ENCODE measurements at regions not wholly inside any gene's neighbourhood (a gene's known extent, or its start where the extent isn't known, plus 50 kb on each side); places are given as distances from the start of the nearest gene placed in this dataset.

GRCh38 chrX:51437521-51437920, 58.9 kb downstream of the NUDT11 start:
- Histone ChIP-seq H2BK5ac (ENCODE audit: low read length) (no peak overlapping the region), H4K8ac (ENCODE audit: low read depth, low read length) (no peak overlapping the region), H3K4me3 (ENCODE audit: low read length) (no peak overlapping the region), H3K79me2 (ENCODE audit: control insufficient read depth, insufficient read depth, low read length) (no peaks in the 10 kb centered on the region), H4K5ac (ENCODE audit: low read length) (no peak overlapping the region), H3K27ac (ENCODE audit: low read depth, low read length) (no peak overlapping the region), H3K18ac (ENCODE audit: low read length) (no peak overlapping the region), H2BK120ac (ENCODE audit: low read depth, low read length) (no peak overlapping the region), H3K27me3 (ENCODE audit: insufficient read depth, low read length, poor library complexity) (no peaks in the 10 kb centered on the region), H3K9ac (ENCODE audit: low read length) (no peak overlapping the region), H3K4ac (ENCODE audit: low read depth, low read length) (no peak overlapping the region), H2AK5ac (ENCODE audit: low read length) (no peak overlapping the region), H3K23ac (ENCODE audit: low read length) (no peak overlapping the region), H3K79me1 (ENCODE audit: low read length) (no peaks in the 10 kb centered on the region), H3K4me1 (ENCODE audit: control insufficient read depth, low read depth, low read length) (peaks cover 7% of the 10 kb centered on the region), H3K4me2 (ENCODE audit: low read length) (no peak overlapping the region), H3K56ac (ENCODE audit: low read length) (no peak overlapping the region), H2BK15ac (replicated peaks; ENCODE audit: low read depth) (no peak overlapping the region), H3K36me3 (ENCODE audit: control insufficient read depth, insufficient read depth, low read length) (no peaks in the 10 kb centered on the region)
- no CpG with 5 or more reads among the region's 1 CpG for WGBS (ENCODE audit: extremely low coverage, insufficient coverage, low lambda C conversion rate)
- DNase-seq: no peak

- H3K56ac ChIP-seq (ENCODE audit: low read length): no peak overlapping the region
- no peak overlapping the region for H3K23ac ChIP-seq (ENCODE audit: low read length)
- no peak overlapping the region for H3K9ac ChIP-seq (ENCODE audit: low read length)
- no peak overlapping the region for H2BK15ac ChIP-seq (replicated peaks; ENCODE audit: low read depth)
- no peaks in the 10 kb centered on the region for H3K79me2 ChIP-seq (ENCODE audit: control insufficient read depth, insufficient read depth, low read length)
- H3K27me3 ChIP-seq (ENCODE audit: insufficient read depth, low read length, poor library complexity): no peaks in the 10 kb centered on the region
- no peak overlapping the region for H2BK120ac ChIP-seq (ENCODE audit: low read depth, low read length)
- peaks cover 2% of the 10 kb centered on the region for H3K4me1 ChIP-seq (ENCODE audit: control insufficient read depth, low read depth, low read length)
- H2AK5ac ChIP-seq (ENCODE audit: low read length): no peak overlapping the region
- no peak overlapping the region for H3K18ac ChIP-seq (ENCODE audit: low read length)
- no peak for DNase-seq
- no peak overlapping the region for H3K4ac ChIP-seq (ENCODE audit: low read depth, low read length)
- H4K8ac ChIP-seq (ENCODE audit: low read depth, low read length): no peak overlapping the region
- H3K4me3 ChIP-seq (ENCODE audit: low read length): no peak overlapping the region
- WGBS (ENCODE audit: extremely low coverage, insufficient coverage, low lambda C conversion rate): no CpG with 5 or more reads among the region's 1 CpG
- no peaks in the 10 kb centered on the region for H3K79me1 ChIP-seq (ENCODE audit: low read length)
- no peak overlapping the region for H3K27ac ChIP-seq (ENCODE audit: low read depth, low read length)
- no peak overlapping the region for H4K5ac ChIP-seq (ENCODE audit: low read length)
- no peak overlapping the region for H3K4me2 ChIP-seq (ENCODE audit: low read length)
- H2BK5ac ChIP-seq (ENCODE audit: low read length): no peak overlapping the region
- no peaks in the 10 kb centered on the region for H3K36me3 ChIP-seq (ENCODE audit: control insufficient read depth, insufficient read depth, low read length)
These were observed 61.3 kb downstream of the NUDT11 start for GRCh38 chrX:51435101-51435500.

- Histone ChIP-seq H3K79me1 (ENCODE audit: low read length) (no peaks in the 10 kb centered on the region), H3K36me3 (ENCODE audit: control insufficient read depth, insufficient read depth, low read length) (no peaks in the 10 kb centered on the region), H3K18ac (ENCODE audit: low read length) (no peak overlapping the region), H3K4ac (ENCODE audit: low read depth, low read length) (no peak overlapping the region), H2BK5ac (ENCODE audit: low read length) (no peak overlapping the region), H2BK15ac (replicated peaks; ENCODE audit: low read depth) (no peak overlapping the region), H3K4me1 (ENCODE audit: control insufficient read depth, low read depth, low read length) (no peaks in the 10 kb centered on the region), H3K27me3 (ENCODE audit: insufficient read depth, low read length, poor library complexity) (no peaks in the 10 kb centered on the region), H2AK5ac (ENCODE audit: low read length) (no peak overlapping the region), H3K23ac (ENCODE audit: low read length) (no peak overlapping the region), H4K8ac (ENCODE audit: low read depth, low read length) (no peak overlapping the region), H3K79me2 (ENCODE audit: control insufficient read depth, insufficient read depth, low read length) (no peaks in the 10 kb centered on the region), H3K4me3 (ENCODE audit: low read length) (no peak overlapping the region), H2BK120ac (ENCODE audit: low read depth, low read length) (no peak overlapping the region), H4K5ac (ENCODE audit: low read length) (no peak overlapping the region), H3K4me2 (ENCODE audit: low read length) (no peak overlapping the region), H3K27ac (ENCODE audit: low read depth, low read length) (no peak overlapping the region), H3K56ac (ENCODE audit: low read length) (no peak overlapping the region), H3K9ac (ENCODE audit: low read length) (no peak overlapping the region)
- no peak for DNase-seq
- WGBS (ENCODE audit: extremely low coverage, insufficient coverage, low lambda C conversion rate): no CpG with 5 or more reads among the region's 4 CpGs
These were observed 74.3 kb downstream of the NUDT11 start for GRCh38 chrX:51421972-51422597.

GRCh38 chrX:51420610-51421009, 75.8 kb downstream of the NUDT11 start:
- H3K4ac ChIP-seq (ENCODE audit: low read depth, low read length): no peak overlapping the region
- DNase-seq: peak; percentile 47
- no peak overlapping the region for H3K27ac ChIP-seq (ENCODE audit: low read depth, low read length)
- H3K4me1 ChIP-seq (ENCODE audit: control insufficient read depth, low read depth, low read length): no peaks in the 10 kb centered on the region
- H3K23ac ChIP-seq (ENCODE audit: low read length): no peak overlapping the region
- no peaks in the 10 kb centered on the region for H3K79me2 ChIP-seq (ENCODE audit: control insufficient read depth, insufficient read depth, low read length)
- no peak overlapping the region for H3K4me3 ChIP-seq (ENCODE audit: low read length)
- H4K5ac ChIP-seq (ENCODE audit: low read length): no peak overlapping the region
- no peak overlapping the region for H3K18ac ChIP-seq (ENCODE audit: low read length)
- no peak overlapping the region for H2BK120ac ChIP-seq (ENCODE audit: low read depth, low read length)
- H3K36me3 ChIP-seq (ENCODE audit: control insufficient read depth, insufficient read depth, low read length): no peaks in the 10 kb centered on the region
- H4K8ac ChIP-seq (ENCODE audit: low read depth, low read length): no peak overlapping the region
- no peaks in the 10 kb centered on the region for H3K79me1 ChIP-seq (ENCODE audit: low read length)
- no peak overlapping the region for H3K9ac ChIP-seq (ENCODE audit: low read length)
- no peak overlapping the region for H2BK5ac ChIP-seq (ENCODE audit: low read length)
- H3K27me3 ChIP-seq (ENCODE audit: insufficient read depth, low read length, poor library complexity): no peaks in the 10 kb centered on the region
- H2BK15ac ChIP-seq (replicated peaks; ENCODE audit: low read depth): no peak overlapping the region
- WGBS (ENCODE audit: extremely low coverage, insufficient coverage, low lambda C conversion rate): no CpG with 5 or more reads among the region's 5 CpGs
- no peak overlapping the region for H2AK5ac ChIP-seq (ENCODE audit: low read length)
- H3K56ac ChIP-seq (ENCODE audit: low read length): peak overlapping the region; percentile 22
- no peak overlapping the region for H3K4me2 ChIP-seq (ENCODE audit: low read length)

GRCh38 chrX:51408462-51408861, 75.8 kb downstream of the NUDT10 start:
- H3K18ac ChIP-seq (ENCODE audit: low read length): no peak overlapping the region
- H4K8ac ChIP-seq (ENCODE audit: low read depth, low read length): no peak overlapping the region
- no peaks in the 10 kb centered on the region for H3K79me2 ChIP-seq (ENCODE audit: control insufficient read depth, insufficient read depth, low read length)
- no peak overlapping the region for H3K4ac ChIP-seq (ENCODE audit: low read depth, low read length)
- no peak overlapping the region for H2BK120ac ChIP-seq (ENCODE audit: low read depth, low read length)
- no CpG with 5 or more reads among the region's 5 CpGs for WGBS (ENCODE audit: extremely low coverage, insufficient coverage, low lambda C conversion rate)
- no peak overlapping the region for H2AK5ac ChIP-seq (ENCODE audit: low read length)
- no peaks in the 10 kb centered on the region for H3K79me1 ChIP-seq (ENCODE audit: low read length)
- no peak overlapping the region for H3K27ac ChIP-seq (ENCODE audit: low read depth, low read length)
- H3K4me3 ChIP-seq (ENCODE audit: low read length): no peak overlapping the region
- H3K56ac ChIP-seq (ENCODE audit: low read length): peak overlapping the region; percentile 42
- peaks cover 1% of the 10 kb centered on the region for H3K4me1 ChIP-seq (ENCODE audit: control insufficient read depth, low read depth, low read length)
- no peak overlapping the region for H4K5ac ChIP-seq (ENCODE audit: low read length)
- H3K36me3 ChIP-seq (ENCODE audit: control insufficient read depth, insufficient read depth, low read length): no peaks in the 10 kb centered on the region
- no peak overlapping the region for H3K4me2 ChIP-seq (ENCODE audit: low read length)
- H3K27me3 ChIP-seq (ENCODE audit: insufficient read depth, low read length, poor library complexity): no peaks in the 10 kb centered on the region
- H3K23ac ChIP-seq (ENCODE audit: low read length): no peak overlapping the region
- DNase-seq: no peak
- no peak overlapping the region for H2BK5ac ChIP-seq (ENCODE audit: low read length)
- H3K9ac ChIP-seq (ENCODE audit: low read length): no peak overlapping the region
- no peak overlapping the region for H2BK15ac ChIP-seq (replicated peaks; ENCODE audit: low read depth)
